B cell (primary cell): ENCODE measurements at regions not wholly inside any gene's neighbourhood (a gene's known extent, or its start where the extent isn't known, plus 50 kb on each side); places are given as distances from the start of the nearest gene placed in this dataset.

Experiments used
- CTCF ChIP-seq: fragments of 200-600 bp; IDR thresholded peaks from one replicate; pipeline ENCODE4 v1.8.0; 2022; ENCODE audit warnings: antibody characterized with exemption, mild to moderate bottlenecking
- EZH2 ChIP-seq: IDR thresholded peaks from 2 replicates; pipeline ENCODE4 v1.6.1; 2012; ENCODE audit warnings: borderline replicate concordance, low read depth, mild to moderate bottlenecking, moderate library complexity, low read length; ENCODE audit not compliant: insufficient read depth, poor library complexity, severe bottlenecking

- no peak for TF ChIP-seq CTCF
- TF ChIP-seq EZH2: no peak
Observed at GRCh38 chr2:51484605-51485004, 452.7 kb upstream of the NRXN1 start.
